CD4-positive, alpha-beta memory T cell (primary cell): ENCODE measurements at regions not wholly inside any gene's neighbourhood (a gene's known extent, or its start where the extent isn't known, plus 50 kb on each side); places are given as distances from the start of the nearest gene placed in this dataset.

Experiments
- CTCF ChIA-PET: fragments of 350-600 bp; sonication (Branson Sonifier 250); formaldehyde crosslinking; loops from one replicate; lab custom pipeline; 2021; ENCODE audit warnings: inconsistent platforms; ENCODE audit not compliant: partially characterized antibody; lab: Charles Lee
- POLR2A ChIA-PET: fragments of 350-600 bp; sonication (Branson Sonifier 250); formaldehyde crosslinking; loops from one replicate; lab custom pipeline; 2021; ENCODE audit not compliant: partially characterized antibody; lab: Charles Lee
- DNase-seq, 5 donors: peaks; one replicate each; pipeline versions ENCODE4 v3.0.0 to v3.0.0-alpha.2; 2020 to 2022; ENCODE audit warnings: mixed read lengths in 1 of 5
- H3K27ac ChIP-seq: one replicate; pipeline ENCODE4 v1.7.0; 2013; ENCODE audit warnings: low read depth, low read length
- H3K27me3 ChIP-seq: 2 replicates; pipeline ENCODE4 v1.7.0; 2013; ENCODE audit warnings: mild to moderate bottlenecking, low read length, moderate library complexity; ENCODE audit not compliant: insufficient read depth
- H3K36me3 ChIP-seq: 2 replicates; pipeline ENCODE4 v1.7.0; 2013; ENCODE audit warnings: mild to moderate bottlenecking, low read length, moderate library complexity; ENCODE audit not compliant: insufficient read depth
- H3K4me1 ChIP-seq: 2 replicates; pipeline ENCODE4 v1.7.0; 2013; ENCODE audit warnings: mild to moderate bottlenecking, low read length, moderate library complexity; ENCODE audit not compliant: insufficient read depth
- H3K4me3 ChIP-seq, 2 donors: one replicate each; pipeline ENCODE4 v1.7.0; 2013; ENCODE audit warnings: low read length in 2 of 2, mild to moderate bottlenecking in 1 of 2
- H3K9me3 ChIP-seq, 2 donors: one replicate each; pipeline ENCODE4 v1.7.0; 2013; ENCODE audit warnings: low read length in 2 of 2, control low read depth in 1 of 2; ENCODE audit not compliant: control insufficient read depth in 1 of 2
- H3K27ac Mint-ChIP-seq, 7 donors: one replicate each; pipeline ENCODE4 v1.8.0; 2020 to 2021; ENCODE audit warnings: mixed read lengths in 7 of 7, mild to moderate bottlenecking in 6 of 7, inconsistent platforms in 3 of 7, moderate library complexity in 3 of 7
- H3K27me3 Mint-ChIP-seq, 2 donors: one replicate each; pipeline ENCODE4 v1.8.0; 2020 to 2021; ENCODE audit warnings: mixed read lengths in 2 of 2
- H3K36me3 Mint-ChIP-seq, 2 donors: one replicate each; pipeline ENCODE4 v1.8.0; 2020 to 2021; ENCODE audit warnings: mixed read lengths in 2 of 2, inconsistent platforms in 1 of 2, mild to moderate bottlenecking in 1 of 2
- H3K4me1 Mint-ChIP-seq, 4 donors: one replicate each; pipeline ENCODE4 v1.8.0; 2020 to 2021; ENCODE audit warnings: mixed read lengths in 4 of 4, mild to moderate bottlenecking in 1 of 4
- H3K4me3 Mint-ChIP-seq, 8 donors: one replicate each; pipeline ENCODE4 v1.8.0; 2020 to 2021; ENCODE audit warnings: mixed read lengths in 8 of 8, mild to moderate bottlenecking in 7 of 8, moderate library complexity in 6 of 8, inconsistent platforms in 3 of 8
- H3K9me3 Mint-ChIP-seq, 8 donors: one replicate each; pipeline ENCODE4 v1.8.0; 2020 to 2021; ENCODE audit warnings: mixed read lengths in 8 of 8, mild to moderate bottlenecking in 5 of 8, inconsistent platforms in 3 of 8, moderate library complexity in 1 of 8
- intact Hi-C: fragments of 100-400 bp; cut with micrococcal nuclease; formaldehyde crosslinking; loops from one replicate; pipeline ENCODE4 v1.15.1; 2023

DNA sequence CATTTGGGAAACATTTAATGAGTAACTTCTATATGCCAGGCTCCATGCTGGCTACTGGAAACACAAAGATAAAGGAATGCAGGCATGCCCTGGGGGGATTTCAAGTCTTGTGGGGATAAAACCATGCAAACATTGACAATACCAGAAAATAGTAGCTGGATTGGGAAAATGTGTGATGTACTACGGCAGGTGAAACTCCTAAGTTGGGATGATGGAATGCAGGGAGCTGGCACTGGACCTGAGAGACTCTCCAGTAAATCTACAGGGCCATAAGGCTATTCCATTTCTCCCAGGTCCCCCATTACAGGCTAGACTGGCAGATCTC lies 68.2 kb upstream of the NTRK3 start:
- Histone ChIP-seq H3K27me3 (no peaks in the 10 kb centered on the region), H3K4me1 (no peaks in the 10 kb centered on the region), H3K36me3 (no peaks in the 10 kb centered on the region), H3K4me3 (no peak overlapping the region), H3K9me3 (no peaks in the 10 kb centered on the region), H3K27ac (no peak overlapping the region)
- POLR2A ChIA-PET: no interaction called here
- Mint-ChIP-seq H3K9me3 (peaks cover 0 to 5% (median 0%) of the 10 kb centered on the region in 8 donors), H3K4me1 (no peaks in the 10 kb centered on the region), H3K27ac (no peak overlapping the region), H3K27me3 (peaks cover 11 to 24% of the 10 kb centered on the region in 2 donors), H3K4me3 (no peak overlapping the region), H3K36me3 (no peaks in the 10 kb centered on the region)
- CTCF ChIA-PET: no interaction called here
- no peak for DNase-seq
- intact Hi-C loops: no loop called here

DNA sequence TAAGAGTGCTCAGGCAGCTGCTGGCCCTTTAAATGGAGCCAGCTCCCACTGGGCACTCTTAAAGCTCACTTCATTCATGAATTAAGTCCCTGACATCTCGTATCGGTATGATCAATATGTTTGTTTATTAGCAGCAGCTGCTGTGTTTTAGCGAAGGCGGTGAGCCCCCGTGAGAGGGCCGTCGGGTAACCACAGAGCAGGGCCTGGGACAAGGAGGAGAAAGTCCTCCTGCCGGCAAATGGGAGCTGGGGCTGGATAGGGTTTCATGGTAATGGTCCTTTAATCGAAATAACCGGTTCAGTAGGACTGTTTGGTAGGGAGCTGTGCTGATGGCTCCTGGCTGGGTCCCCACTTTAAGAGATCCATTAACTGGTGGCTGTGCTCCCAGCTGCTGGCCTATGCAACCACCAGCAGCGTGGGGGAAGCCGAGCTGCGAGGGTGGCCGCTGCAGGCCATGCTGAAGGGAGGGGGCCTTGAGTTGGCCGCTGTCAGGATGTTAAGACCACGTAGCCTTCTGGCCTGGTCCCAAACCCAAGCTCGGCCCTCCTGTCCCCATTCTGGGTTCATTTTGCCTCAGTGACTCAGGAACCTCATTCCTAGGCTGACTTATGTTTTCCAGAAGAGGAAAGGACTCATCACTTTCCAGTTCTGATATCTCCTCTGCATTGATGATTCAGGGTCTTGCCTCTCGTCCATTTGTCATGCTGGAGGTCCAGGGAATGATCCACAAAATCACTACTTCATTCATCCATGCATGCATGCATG lies 67.6 kb upstream of the NTRK3 start:
- ChIA-PET CTCF (no interaction called here), POLR2A (no interaction called here)
- intact Hi-C loops: no loop called here
- peaks cover 0 to 5% (median 0%) of the 10 kb centered on the region in 8 donors for H3K9me3 Mint-ChIP-seq
- H3K36me3 ChIP-seq: no peaks in the 10 kb centered on the region
- no peak overlapping the region for H3K4me3 Mint-ChIP-seq
- peaks cover 11 to 24% of the 10 kb centered on the region in 2 donors for H3K27me3 Mint-ChIP-seq
- H3K4me3 ChIP-seq: no peak overlapping the region
- no peak for DNase-seq
- no peak overlapping the region for H3K27ac ChIP-seq
- no peaks in the 10 kb centered on the region for H3K36me3 Mint-ChIP-seq
- no peaks in the 10 kb centered on the region for H3K4me1 Mint-ChIP-seq
- H3K27ac Mint-ChIP-seq: no peak overlapping the region
- no peaks in the 10 kb centered on the region for H3K4me1 ChIP-seq
- H3K27me3 ChIP-seq: no peaks in the 10 kb centered on the region
- H3K9me3 ChIP-seq: no peaks in the 10 kb centered on the region

DNA sequence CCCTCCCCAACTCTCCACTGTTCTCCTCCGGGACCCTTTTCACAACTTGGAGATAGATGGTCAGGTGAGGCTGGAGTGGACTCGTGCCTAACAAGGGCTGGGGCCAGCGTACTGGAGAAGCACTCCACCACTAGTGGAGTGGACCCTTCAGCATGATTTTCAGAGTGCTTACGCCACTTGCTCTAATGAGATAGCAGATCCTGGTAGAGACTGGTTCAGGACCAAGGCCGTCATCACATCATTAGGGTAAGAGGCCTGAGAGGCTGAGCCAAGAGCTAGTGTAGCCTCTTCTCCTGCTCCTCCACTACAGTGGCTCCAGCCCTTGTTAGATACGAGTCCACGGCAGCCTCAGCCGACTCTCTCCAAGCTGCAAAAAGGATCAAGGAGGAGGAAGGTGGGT lies 66.9 kb upstream of the NTRK3 start:
- Histone ChIP-seq H3K4me3 (no peak overlapping the region), H3K27me3 (no peaks in the 10 kb centered on the region), H3K36me3 (no peaks in the 10 kb centered on the region), H3K4me1 (no peaks in the 10 kb centered on the region), H3K9me3 (no peaks in the 10 kb centered on the region), H3K27ac (no peak overlapping the region)
- H3K4me3 Mint-ChIP-seq: no peak overlapping the region
- intact Hi-C loops: no loop called here
- no peak for DNase-seq
- peaks cover 0 to 3% (median 0%) of the 10 kb centered on the region in 8 donors for H3K9me3 Mint-ChIP-seq
- peaks cover 11 to 28% of the 10 kb centered on the region in 2 donors for H3K27me3 Mint-ChIP-seq
- POLR2A ChIA-PET: no interaction called here
- no peaks in the 10 kb centered on the region for H3K4me1 Mint-ChIP-seq
- H3K36me3 Mint-ChIP-seq: no peaks in the 10 kb centered on the region
- CTCF ChIA-PET: no interaction called here
- H3K27ac Mint-ChIP-seq: no peak overlapping the region

DNA sequence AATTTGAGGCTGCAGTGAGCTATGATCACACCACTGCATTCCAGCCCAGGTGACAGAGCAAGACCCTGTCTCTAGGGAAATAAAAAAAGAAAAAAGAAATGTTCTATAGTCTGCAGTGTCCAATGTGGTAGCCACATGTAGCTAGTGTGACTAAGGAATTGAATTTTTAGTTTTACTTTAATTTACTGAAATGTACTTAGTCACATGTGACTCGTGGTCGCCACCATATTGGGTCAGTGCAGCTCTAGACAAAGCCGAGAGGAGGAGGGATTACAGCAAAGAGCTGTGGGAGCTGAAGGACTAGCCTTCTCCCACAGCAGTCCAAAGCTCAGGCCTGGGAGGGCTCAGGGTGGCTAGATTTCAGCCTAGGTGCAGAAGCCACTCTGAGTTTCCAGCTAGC lies 65.9 kb upstream of the NTRK3 start:
- Histone ChIP-seq H3K4me3 (no peak overlapping the region), H3K9me3 (no peaks in the 10 kb centered on the region), H3K36me3 (no peaks in the 10 kb centered on the region), H3K27me3 (no peaks in the 10 kb centered on the region), H3K4me1 (no peaks in the 10 kb centered on the region), H3K27ac (no peak overlapping the region)
- peaks cover 0 to 3% (median 0%) of the 10 kb centered on the region in 8 donors for H3K9me3 Mint-ChIP-seq
- no peaks in the 10 kb centered on the region for H3K4me1 Mint-ChIP-seq
- no peak for DNase-seq
- H3K4me3 Mint-ChIP-seq: no peak overlapping the region
- ChIA-PET POLR2A (no interaction called here), CTCF (no interaction called here)
- intact Hi-C loops: no loop called here
- no peaks in the 10 kb centered on the region for H3K36me3 Mint-ChIP-seq
- no peak overlapping the region for H3K27ac Mint-ChIP-seq
- H3K27me3 Mint-ChIP-seq: peaks cover 7 to 28% of the 10 kb centered on the region in 2 donors

DNA sequence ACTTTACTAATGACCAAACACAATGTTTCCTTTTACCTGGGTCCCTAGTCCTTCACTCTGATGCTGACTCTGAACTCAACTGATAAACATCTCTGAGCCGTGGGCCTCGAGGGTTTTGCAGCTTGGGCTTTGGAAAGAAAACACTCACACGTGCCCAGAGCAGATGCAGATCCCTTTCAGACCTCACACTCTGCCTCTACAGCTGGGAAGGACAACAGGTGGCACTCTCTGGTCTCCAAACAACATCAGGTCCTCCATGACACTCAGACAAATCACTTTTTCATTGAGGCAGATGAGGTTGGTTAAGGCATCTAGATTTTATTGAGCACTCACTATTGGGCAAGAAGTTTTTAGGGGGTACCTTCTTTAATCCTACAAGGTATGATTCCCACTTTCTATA lies 64.7 kb upstream of the NTRK3 start:
- H3K36me3 Mint-ChIP-seq: no peaks in the 10 kb centered on the region
- no peak overlapping the region for H3K4me3 Mint-ChIP-seq
- H3K27ac Mint-ChIP-seq: no peak overlapping the region
- ChIA-PET POLR2A (no interaction called here), CTCF (no interaction called here)
- Histone ChIP-seq H3K4me3 (no peak overlapping the region), H3K9me3 (no peaks in the 10 kb centered on the region), H3K36me3 (no peaks in the 10 kb centered on the region), H3K4me1 (no peaks in the 10 kb centered on the region), H3K27me3 (no peaks in the 10 kb centered on the region), H3K27ac (no peak overlapping the region)
- peaks cover 0 to 3% (median 0%) of the 10 kb centered on the region in 8 donors for H3K9me3 Mint-ChIP-seq
- H3K4me1 Mint-ChIP-seq: no peaks in the 10 kb centered on the region
- no peak for DNase-seq
- intact Hi-C loops: no loop called here
- peaks cover 9 to 32% of the 10 kb centered on the region in 2 donors for H3K27me3 Mint-ChIP-seq

DNA sequence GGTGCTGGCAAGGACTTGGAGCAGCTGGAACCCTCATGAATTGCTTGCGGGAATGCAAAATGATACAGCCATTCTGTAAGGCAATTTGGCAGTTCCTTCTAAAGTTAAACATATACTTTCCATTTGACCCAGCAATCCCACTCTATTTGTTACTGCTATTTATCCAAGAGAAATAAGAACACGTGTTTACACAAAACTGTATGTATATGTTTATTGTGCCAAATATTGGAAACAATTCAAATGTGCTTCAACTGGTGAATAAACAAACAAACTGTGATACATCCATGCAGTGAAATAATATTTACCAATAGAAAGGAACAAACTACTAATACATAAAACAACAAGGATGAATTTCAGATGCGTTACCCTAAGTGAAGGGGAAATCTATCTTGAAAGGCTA lies 60.0 kb upstream of the NTRK3 start:
- DNase-seq: no peak
- peaks cover 0 to 12% (median 3%) of the 10 kb centered on the region in 8 donors for H3K9me3 Mint-ChIP-seq
- no peak overlapping the region for H3K27ac ChIP-seq
- ChIA-PET POLR2A (no interaction called here), CTCF (no interaction called here)
- no peaks in the 10 kb centered on the region for H3K36me3 Mint-ChIP-seq
- no peaks in the 10 kb centered on the region for H3K4me1 Mint-ChIP-seq
- no peak overlapping the region for H3K4me3 Mint-ChIP-seq
- peaks cover 6 to 21% of the 10 kb centered on the region in 2 donors for H3K27me3 Mint-ChIP-seq
- H3K4me3 ChIP-seq: no peak overlapping the region
- H3K4me1 ChIP-seq: no peaks in the 10 kb centered on the region
- H3K27me3 ChIP-seq: no peaks in the 10 kb centered on the region
- H3K27ac Mint-ChIP-seq: no peak overlapping the region
- intact Hi-C loops: no loop called here
- H3K9me3 ChIP-seq: no peaks in the 10 kb centered on the region
- no peaks in the 10 kb centered on the region for H3K36me3 ChIP-seq

DNA sequence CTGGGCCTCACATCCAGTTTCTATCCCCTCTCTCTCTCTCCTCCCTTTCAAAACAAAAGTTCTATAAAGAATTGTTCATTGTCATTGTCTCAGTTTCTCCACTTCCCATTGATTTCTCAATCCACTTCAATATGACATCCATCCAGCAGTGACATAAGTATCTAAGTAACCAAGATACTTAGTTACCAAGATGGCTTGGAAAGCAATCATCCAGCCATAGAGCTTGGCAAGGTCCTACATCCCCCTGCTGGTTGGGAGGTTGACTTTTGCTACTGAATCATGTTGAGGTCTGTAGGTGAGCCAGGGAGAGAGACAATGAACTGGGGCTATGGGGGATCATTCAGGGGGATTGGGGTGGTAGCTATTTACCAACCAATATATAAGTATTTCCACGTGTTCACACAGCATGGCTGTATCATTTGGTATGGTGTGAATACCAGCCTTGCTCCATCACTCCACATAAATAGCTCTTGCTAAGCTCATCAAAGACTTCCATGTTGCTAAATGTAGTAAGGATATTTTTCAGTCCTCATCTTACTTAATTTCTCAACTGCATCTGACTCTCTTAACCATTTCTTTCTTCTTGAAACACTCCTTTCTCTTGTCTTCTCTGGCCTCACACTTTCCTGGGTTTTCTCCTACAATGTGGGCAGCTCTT lies 58.8 kb upstream of the NTRK3 start:
- H3K36me3 Mint-ChIP-seq: no peaks in the 10 kb centered on the region
- H3K9me3 ChIP-seq: no peaks in the 10 kb centered on the region
- peaks cover 0 to 9% (median 3%) of the 10 kb centered on the region in 8 donors for H3K9me3 Mint-ChIP-seq
- H3K27me3 ChIP-seq: no peaks in the 10 kb centered on the region
- intact Hi-C loops: no loop called here
- H3K27ac ChIP-seq: no peak overlapping the region
- no peak overlapping the region for H3K4me3 ChIP-seq
- H3K4me1 ChIP-seq: no peaks in the 10 kb centered on the region
- DNase-seq: no peak
- no peak overlapping the region for H3K27ac Mint-ChIP-seq
- ChIA-PET POLR2A (no interaction called here), CTCF (no interaction called here)
- H3K36me3 ChIP-seq: no peaks in the 10 kb centered on the region
- no peak overlapping the region for H3K4me3 Mint-ChIP-seq
- no peaks in the 10 kb centered on the region for H3K4me1 Mint-ChIP-seq
- peaks cover 6 to 11% of the 10 kb centered on the region in 2 donors for H3K27me3 Mint-ChIP-seq
